ENCODE measurements at regions not wholly inside any gene's neighbourhood (a gene's known extent, or its start where the extent isn't known, plus 50 kb on each side); places are given as distances from the start of the nearest gene placed in this dataset.
"Not testable (repeated sequence)": the region's sequence is repeated elsewhere in the genome, so short reads cannot be mapped to it uniquely, and the experiment has no call there.

DNA sequence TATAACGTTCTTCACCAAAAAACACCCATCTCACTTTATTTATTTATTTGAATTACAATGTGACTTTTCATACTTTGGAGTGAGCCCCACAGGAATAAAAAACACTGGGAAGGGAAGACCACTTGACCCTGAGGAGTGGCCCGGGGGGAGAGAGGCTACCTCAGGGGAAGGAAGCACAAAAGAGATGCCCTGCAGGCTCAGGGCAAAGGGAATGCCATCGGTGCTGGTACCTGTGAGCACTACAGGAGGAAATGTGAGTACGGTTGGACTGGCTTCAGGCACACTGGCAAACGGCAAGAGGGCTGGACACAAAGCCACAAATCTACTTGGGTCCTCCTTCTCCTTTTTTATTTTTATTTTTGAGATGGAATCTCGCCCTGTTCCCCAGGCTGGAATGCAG, 363.9 kb upstream of the KLF4 start:
- DNase-seq: no peak

DNA sequence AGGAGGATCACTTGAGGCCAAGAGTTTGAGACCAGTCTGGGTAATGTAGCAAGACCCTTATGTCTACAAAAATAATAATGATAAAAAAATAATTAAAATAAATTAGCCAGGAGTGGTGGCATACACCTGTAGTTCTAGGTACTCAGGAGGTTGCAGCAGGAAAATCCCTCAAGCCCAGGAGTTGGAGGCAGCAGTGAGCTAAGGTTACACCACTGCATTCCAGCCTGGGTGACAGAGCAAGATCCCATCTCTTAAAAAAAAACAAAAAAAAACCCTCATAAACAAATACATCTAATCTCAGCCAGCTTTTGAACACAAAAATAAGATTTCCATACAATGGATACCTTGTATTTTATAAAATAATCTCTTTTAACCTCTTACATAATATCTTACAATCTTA, 363.3 kb upstream of the KLF4 start:
- no peak for DNase-seq

DNA sequence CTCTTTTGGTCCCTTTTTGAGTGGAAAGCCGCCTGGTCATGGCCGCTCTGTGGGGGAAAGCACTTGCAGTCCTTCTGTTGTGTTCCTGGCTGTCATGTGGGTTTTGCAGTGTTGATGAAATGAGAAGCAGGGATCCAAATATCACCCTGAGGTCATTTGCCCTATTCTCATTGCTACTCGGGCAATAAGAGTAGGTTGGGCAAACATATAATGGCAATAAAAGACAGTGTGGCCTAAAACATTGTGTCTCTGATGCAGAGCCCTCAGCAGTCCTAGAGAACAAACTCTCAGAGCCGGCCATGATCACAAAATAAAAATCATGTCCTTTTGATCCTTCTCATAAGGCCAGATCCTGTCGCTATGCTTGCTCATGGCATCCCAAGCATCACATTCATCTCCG, 361.1 kb upstream of the KLF4 start:
- DNase-seq: no peak

DNA sequence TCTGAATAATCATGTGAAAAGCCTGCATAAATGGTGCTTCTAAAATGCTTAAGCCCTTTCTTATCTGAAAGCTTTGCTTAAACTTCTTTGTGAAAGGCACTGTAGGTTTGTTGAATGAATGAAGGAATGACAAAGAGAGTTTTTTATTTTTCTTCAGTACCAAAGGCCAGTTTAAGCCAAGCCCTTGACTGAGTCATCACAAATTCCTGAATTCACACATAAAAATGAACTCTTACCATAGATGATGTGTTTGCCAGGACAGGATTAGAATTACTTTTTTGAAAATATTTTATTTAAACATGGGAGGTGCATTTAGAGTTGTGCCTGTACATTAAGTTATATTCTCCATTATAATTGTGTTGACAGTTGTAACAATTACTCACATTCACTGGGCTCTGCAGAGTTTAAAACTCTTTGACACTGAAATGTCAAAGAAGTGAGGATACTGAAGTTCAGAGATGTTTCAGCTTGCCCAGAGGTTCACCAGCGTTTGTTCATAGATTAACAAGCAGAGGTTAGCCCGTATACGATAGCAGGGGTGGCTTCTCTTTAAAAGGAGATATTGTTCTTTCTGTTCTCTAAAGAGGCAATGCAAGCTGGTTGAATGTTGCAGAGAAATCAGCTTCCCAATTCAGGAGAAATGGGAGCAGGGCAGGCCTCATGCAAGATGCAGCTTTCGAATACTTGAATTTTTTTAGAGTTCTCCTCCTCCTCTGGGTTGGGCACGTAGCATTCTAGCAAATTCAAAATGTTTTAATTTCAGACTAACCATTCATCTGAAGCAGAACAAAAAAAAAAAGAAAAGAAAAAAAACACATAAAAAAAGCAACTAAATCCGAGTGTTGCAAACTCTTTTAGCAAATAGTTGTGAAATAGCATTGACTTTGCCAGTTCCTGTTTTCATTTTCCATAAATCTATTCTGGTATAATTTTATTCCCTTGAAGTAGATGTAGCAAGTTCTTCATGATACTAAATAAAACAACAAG, 358.7 kb upstream of the KLF4 start:
- DNase-seq: no peak

DNA sequence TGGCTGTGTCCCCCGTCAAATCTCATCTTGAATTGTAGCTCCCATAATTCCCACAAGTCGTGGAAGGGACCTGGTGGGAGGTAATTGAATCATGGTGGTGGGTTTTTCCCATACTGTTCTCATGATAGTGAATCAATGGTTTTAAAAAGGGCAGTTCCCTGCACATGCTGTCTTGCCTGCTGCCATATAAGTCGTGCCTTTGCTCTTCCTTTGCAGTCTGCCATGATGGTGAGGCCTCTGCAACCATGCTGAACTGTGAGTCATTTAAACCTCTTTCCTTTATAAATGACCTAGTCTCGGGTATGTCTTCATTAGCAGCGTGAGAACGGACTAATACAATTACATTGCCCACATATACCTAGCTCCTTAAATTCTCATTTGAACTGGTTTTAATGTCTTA, 353.0 kb upstream of the KLF4 start:
- no peak for DNase-seq

DNA sequence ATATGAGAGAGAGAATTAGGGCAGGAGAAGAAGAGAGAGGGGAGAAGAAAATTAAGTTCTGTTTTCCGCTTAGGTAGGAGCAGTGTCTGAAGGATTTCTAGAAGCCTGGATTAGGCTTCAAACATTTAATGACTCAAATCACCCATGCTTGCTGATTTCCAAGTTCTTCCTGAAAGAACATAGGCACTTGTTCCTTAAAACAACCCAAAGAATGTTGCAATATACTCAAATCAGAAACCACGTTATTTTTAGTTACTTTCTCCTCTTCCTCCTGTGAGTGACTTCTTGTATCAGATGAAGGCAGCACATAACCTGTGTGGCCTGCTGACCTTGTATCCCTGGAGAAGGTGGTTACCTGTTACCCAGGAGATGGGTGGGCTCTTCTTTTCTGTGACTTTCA, 351.5 kb upstream of the KLF4 start:
- no peak for DNase-seq

DNA sequence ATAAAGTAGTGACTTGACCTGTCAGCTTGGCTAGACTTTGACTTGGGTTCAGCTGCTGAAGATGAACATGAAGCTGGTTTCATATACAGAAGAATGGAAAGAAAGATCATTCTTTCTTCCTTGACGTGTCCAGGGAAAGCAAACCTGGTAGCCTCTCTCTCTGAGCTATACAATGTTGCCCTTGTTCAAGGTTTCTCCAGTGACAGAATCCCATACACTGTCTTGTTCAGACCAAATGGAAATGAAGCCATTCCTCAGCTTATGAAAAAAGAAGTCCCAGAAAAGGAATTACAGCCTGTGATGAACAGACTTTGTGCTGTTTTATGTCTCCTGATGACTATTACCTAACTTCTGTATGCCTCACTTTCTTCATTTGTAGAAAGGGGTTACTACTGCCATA, 349.8 kb upstream of the KLF4 start:
- no peak for DNase-seq

DNA sequence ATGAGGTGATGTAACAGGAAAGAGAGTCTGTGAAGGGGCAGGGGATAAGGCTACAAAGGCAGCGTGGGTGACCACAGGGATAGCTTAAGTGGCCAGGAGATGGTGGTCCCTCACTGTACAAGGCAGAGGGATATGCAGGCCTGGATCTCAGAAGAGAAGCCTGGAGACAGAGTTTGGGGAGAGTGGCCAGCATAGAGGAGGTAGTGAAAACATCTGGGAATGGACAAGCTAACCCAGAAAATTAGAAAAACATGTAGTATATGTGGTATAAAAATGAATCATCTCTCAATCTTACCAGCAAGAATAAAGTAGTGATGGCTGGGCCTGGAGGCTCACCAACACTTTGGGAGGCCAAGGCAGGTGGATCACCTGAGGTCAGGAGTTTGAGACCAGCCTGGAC, 349.2 kb upstream of the KLF4 start:
- no peak for DNase-seq

DNA sequence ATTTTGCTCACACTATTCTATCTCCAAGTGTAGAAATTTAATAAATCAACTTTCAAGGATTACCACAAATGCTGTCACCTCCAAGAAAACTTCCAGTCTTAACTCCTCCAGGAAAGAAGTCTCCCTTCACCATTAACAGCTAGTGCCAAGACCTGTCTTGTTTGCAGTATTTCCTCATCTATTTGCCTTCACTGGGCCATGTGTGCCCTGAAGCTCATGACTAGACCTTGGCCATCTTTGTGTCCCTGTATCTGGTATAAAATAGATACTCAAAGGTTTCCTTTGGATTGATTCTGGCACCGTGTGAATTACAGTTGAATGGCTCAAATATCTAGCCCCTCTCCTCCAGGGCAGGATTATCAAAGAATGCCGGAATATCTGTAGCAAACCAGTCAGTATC, 346.7 kb upstream of the KLF4 start:
- DNase-seq: no peak

DNA sequence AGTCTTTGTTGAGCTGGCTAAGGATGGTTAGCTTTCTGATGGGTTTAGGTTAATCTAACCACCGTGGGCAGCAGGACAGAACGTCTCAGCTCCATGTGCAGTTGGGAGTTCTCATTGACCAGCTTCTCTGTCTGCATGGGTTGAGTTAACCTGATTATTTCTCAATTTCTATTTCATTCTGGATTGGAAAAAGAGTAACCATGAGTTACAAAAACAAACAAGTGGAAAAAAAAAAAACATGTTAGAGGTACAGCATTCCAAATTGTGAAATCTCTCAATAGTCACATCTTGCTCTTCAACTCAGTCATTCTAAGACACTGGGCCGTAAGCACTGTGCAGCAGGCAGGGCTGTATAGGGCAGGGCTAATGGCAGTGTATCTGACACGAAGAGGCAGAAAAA, 343.7 kb upstream of the KLF4 start:
- DNase-seq: no peak

DNA sequence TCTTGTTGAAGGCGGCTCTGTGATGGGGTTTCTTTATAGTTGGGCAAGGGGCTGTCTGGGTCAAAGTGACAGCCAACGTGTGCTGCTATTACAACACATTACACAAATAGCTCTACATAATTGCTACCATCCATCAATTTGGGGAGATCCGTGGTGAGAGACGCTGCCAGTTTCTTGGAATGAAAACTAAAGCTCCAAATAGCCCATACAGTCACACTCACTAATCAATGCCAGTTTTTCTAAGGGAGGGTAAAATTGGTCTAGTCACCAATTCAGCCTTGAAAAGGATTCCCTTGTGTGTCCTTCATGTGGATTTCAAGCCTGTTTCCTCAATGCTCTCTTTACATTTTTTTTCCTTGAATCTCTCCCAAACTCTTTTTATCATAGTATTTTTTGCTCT, 343.3 kb upstream of the KLF4 start:
- DNase-seq: no peak

DNA sequence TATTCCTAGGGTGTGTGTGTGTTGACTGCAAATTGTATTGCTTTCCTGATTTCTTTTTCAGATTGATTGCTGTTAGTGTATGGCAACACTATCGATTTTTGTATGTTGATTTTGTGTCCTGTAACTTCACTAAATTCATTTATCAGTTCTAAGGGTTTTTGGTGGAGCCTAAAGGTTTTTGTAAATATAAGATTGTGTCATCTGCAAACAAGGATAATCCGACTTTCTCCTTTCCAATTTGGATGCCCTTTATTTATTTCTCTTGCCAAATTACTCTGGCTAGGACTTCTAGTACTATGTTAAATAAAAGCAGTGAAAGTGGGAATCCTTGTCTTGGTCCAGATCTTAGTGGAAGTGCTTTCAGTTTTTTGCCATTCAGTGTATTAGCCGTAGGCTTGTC, 340.9 kb upstream of the KLF4 start:
- no peak for DNase-seq

DNA sequence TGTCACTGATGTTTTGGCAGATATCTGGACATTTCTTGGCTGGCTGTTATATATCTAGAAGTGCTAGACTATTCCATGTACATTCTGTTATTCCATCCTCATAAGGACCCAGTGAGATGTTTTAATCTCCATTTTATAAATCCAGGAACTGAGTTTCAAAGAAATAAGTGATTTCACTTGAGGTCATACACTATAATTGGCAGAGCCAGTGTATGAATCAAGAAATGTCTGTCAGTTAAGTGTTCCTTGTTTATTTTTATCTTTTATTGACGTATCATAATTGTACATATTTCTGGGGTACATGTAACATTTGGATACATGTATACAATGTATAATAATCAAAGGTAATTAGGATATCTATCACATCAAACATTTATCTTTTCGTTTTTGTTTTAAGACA, 338.3 kb upstream of the KLF4 start:
- DNase-seq: no peak

DNA sequence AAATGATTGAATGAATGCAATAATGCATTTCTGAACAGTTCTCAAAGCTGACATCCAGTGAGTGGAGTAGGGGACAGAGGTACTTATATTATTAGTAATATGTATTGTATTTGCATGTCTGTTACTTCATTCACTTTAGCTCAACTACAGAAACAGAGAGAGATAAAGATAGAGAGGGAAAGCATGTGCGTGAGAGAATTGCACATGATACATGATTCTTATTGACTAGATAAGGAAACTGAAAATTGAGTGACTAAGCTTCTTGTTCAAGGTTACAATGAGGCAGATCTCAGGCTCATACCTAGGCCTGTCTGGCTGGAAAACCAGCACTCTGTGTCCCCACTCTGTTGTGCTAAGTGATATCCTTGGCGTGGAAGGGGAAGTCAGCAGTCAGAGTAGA, 337.7 kb upstream of the KLF4 start:
- no peak for DNase-seq

DNA sequence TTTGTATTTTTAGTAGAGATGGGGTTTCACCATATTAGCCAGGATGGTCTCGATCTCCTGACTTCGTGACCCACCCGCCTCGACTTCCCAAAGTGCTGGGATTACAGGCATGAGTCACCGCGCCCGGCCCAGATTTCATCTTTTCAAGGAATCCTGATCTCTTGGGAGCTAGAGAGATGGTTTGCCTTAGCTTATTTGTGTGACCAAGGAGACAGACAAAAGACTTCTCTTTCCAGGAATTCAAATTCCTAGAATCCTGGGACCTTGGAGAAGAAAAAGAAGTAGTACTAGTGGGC, 337.1 kb upstream of the KLF4 start:
- not testable (repeated sequence) for DNase-seq

DNA sequence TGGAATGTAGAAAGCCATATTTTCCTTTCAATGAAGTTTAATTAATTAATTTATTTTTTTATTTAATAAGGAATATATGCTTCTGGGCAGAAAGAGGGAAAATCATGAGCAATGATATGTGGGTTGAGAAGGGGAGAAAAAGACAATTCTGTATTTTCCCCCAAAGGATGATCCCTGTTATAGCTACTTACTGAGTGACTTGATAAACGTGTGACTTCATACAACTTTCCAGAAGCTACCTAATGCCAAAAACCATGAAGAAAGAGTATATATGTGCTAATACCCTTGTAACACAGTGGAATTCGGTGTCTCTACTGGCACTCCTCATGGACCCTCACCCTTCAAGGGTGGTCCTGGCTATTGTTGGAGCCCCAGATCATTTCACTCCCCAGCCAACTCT, 335.0 kb upstream of the KLF4 start:
- no peak for DNase-seq

DNA sequence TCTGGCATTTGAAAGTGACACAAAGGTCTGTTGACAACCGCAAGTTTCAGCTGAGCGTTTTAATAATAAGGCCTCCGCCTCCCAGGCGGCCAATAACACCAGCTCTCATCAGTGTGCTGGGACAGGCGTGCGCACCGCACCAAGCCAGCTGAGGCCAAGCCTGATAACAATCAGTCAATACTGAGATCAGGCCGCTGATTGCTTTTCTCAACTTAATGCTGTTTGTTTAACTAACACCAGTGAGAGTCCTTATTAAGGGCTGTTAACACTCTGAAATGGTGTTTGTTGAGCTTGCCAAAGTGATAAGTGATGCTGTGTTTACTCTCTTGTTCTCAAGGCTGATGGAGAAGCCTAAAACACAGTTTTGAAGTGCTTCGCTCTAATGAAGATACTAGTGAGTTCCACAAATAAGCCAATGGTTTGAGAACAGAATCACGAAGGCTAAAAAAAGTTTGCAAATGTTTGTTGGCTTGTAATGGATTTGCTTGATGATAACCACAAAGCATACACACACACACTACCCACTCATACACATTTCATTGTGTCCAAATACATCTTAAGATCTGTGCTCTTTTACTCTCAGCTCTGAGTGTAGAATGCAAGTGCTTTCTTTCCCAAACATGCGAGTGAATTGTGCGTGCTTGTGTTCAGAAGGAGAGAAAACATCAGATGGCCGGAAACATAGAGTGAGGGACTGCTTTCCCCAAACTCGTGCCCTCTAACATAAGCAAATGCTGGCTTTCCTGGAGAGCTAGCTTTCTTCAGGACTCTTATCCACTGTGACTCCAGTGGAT, 330.4 kb upstream of the KLF4 start:
- DNase-seq: peak; percentile 94

DNA sequence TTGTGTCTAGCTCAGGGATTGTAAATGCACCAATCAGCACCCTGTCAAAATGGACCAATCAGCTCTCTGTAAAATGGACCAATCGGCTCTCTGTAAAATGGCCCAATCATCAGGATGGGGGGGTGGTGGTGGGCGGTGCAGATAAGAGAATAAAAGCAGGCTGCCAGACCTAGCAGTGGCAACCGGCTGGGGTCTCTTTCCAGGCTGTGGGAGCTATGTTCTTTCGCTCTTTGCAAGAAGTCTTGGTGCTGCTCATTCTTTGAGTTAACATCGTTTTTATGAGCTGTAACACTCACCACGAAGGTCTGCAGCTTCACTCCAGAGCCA, 328.9 kb upstream of the KLF4 start:
- not testable (repeated sequence) for DNase-seq

DNA sequence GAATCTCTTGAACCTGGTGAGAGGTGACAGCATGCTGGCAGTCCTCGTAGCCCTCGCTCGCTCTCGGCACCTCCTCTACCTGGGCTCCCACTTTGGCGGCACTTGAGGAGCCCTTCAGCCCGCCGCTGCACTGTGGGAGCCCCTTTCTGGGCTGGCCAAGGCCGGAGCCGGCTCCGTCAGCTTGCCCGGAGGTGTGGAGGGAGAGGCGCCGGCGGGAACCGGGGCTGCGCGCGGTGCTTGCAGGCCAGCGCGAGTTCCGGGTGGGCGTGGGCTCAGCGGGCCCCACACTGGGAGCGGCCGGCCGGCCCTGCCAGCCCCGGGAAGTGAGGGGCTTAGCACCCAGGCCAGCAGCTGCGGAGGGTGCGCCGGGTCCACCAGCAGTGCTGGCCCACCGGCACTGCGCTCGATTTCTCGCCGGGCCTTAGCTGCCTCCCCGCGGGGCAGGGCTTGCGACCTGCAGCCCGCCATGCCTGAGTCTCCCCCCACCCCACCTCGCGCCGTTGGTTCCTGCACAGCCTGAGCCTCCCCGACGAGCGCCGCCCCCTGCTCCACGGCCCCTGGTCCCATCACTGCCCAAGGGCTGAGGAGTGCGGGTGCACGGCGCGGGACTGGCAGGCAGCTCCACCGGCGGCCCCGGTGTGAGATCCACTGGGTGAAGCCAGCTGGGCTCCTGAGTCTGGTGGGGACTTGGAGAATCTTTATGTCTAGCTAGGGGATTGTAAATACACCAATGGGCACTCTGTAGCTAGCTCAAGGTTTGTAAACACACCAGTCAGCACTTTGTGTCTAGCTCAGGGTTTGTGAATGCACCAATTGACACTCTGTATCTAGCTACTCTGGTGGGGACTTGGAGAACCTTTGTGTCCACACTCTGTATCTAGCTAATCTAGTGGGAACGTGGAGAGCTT, 328.3 kb upstream of the KLF4 start:
- DNase-seq: not testable (repeated sequence)

DNA sequence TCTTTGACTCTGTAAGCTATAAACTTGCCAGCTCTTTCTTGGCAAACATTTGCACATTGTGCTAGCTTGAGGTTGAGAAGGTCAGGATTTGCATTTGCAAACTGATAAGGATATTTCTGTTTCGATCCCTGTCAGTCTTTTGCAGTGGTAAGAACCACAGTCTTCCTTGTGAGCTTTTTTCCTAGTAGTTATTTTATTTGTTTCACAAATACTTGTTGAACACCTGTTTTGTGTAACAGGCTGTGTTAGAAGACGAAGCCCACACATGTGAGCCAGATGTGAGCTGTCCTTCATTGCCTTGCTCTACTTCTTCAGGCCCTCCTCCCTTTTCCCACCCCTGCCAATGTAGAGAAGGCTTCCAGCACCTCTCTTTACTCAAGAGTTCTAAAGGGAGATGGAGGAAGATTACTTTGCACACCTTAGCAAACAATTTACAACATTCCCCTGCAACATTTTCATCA, 327.0 kb upstream of the KLF4 start:
- DNase-seq: no peak

DNA sequence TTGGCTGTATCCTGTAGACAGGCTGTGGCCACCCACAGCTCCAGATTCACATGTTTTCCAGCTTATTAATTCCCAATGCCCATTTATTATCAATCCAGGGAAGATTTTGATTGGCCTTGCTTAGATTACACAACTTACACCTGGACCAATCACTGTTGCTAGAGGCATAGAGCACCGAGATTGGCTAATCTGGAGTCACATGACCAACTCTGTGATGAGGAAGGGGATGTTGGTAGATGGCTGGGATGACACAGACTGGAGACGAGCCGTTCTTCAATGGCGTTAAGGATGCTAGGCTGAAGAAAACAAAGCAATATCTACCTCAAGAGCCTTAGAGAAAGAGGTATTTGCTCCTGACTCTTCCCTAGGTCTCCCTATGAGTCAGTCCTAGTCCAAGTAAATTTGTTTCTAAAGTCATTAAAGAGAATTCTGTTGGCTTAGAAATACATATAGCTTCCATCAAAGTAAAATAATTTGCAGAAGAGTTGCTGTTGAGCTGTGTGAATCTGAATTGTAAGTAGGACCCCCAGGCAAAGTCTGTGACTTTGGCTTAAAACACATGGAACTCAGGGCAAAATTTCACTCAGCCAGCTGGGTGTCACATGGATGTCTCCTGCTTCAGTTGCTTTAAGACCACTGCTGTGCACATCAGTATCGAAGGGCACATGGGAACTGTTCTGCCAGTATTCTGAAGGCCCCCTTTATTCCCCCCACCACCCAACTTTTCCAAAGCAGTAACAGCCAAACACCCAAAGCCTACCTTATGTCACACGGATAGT, 326.4 kb upstream of the KLF4 start:
- DNase-seq: no peak

DNA sequence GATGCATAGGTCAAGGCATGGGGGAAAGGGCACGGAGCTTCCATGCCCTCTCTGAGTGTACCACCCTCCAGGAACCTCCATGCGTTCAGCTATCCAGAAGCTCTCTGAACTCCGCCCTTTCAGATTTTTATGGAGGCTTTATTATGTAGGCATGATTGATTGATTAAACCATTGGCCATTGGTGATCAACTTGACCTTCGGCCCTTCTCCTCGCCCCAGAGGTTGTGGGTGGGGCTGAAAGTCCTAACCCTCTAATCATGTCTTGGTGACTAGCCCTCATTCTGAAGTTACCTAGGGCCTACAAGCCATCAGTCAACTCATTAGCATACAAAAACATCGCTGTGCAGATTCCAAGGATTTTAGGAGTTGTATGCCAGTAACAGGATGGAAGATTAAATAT, 323.7 kb upstream of the KLF4 start:
- DNase-seq: no peak

Measured in NCI-H748 treated with DMSO at 0.1 percent for 48 hours (cell line).